Caco-2 (cell line): ENCODE measurements at regions not wholly inside any gene's neighbourhood (a gene's known extent, or its start where the extent isn't known, plus 50 kb on each side); places are given as distances from the start of the nearest gene placed in this dataset.

Experiments
- BruUV-seq: library from RNA; stranded (reverse); fragments of 400-500 nt; replicated peaks from 2 replicates; lab custom pipeline; 2021; lab: Mats Ljungman, UMichigan
- CTCF ChIA-PET: fragments of 300-600 bp; sonication (Branson Sonifier 250); formaldehyde crosslinking; loops from one replicate; lab custom pipeline; 2022; ENCODE audit warnings: antibody characterized with exemption; lab: Charles Lee
- POLR2A ChIA-PET: fragments of 300-600 bp; sonication (Branson Sonifier 250); formaldehyde crosslinking; loops from one replicate; lab custom pipeline; 2022; ENCODE audit warnings: antibody characterized with exemption; lab: Charles Lee
- DNase-seq, 2 experiments: peaks; one replicate each; pipeline versions ENCODE4 v3.0.0 to v3.0.0-alpha.2; 2020 to 2022
- H3K27me3 ChIP-seq: replicated peaks from 2 replicates; pipeline ENCODE4 v1.6.0; 2011; ENCODE audit warnings: low read length; ENCODE audit not compliant: control insufficient read depth, insufficient read depth
- H3K36me3 ChIP-seq: 2 replicates; pipeline ENCODE4 v1.5.1; 2011; ENCODE audit warnings: low read length; ENCODE audit not compliant: control insufficient read depth, insufficient read depth
- H3K4me1 ChIP-seq: fragments of 250-450 bp; sonication (Bioruptor Pico); 2 replicates; pipeline ENCODE4 v1.5.1; 2020; ENCODE audit warnings: mild to moderate bottlenecking
- H3K4me3 ChIP-seq: 2 replicates; pipeline ENCODE4 v1.5.1; 2011; ENCODE audit warnings: low read depth, mild to moderate bottlenecking, control low read depth, low read length
- H3K9me3 ChIP-seq: fragments of 250-450 bp; sonication (Bioruptor Pico); 2 replicates; pipeline ENCODE4 v1.5.1; 2020; ENCODE audit warnings: mild to moderate bottlenecking, moderate library complexity
- H3K27ac Mint-ChIP-seq: one replicate; pipeline ENCODE4 v1.8.0; 2022; ENCODE audit warnings: mixed read lengths; ENCODE audit not compliant: unreplicated experiment
- H3K27me3 Mint-ChIP-seq: one replicate; pipeline ENCODE4 v1.8.0; 2022; ENCODE audit warnings: mixed read lengths; ENCODE audit not compliant: insufficient read depth, unreplicated experiment
- H3K36me3 Mint-ChIP-seq: one replicate; pipeline ENCODE4 v1.8.0; 2022; ENCODE audit warnings: mild to moderate bottlenecking, mixed read lengths; ENCODE audit not compliant: insufficient read depth, unreplicated experiment
- H3K4me1 Mint-ChIP-seq: one replicate; pipeline ENCODE4 v1.8.0; 2022; ENCODE audit warnings: low read depth, mixed read lengths; ENCODE audit not compliant: unreplicated experiment
- H3K4me3 Mint-ChIP-seq: one replicate; pipeline ENCODE4 v1.8.0; 2022; ENCODE audit warnings: mild to moderate bottlenecking, moderate library complexity, mixed read lengths; ENCODE audit not compliant: unreplicated experiment
- H3K9me3 Mint-ChIP-seq: one replicate; pipeline ENCODE4 v1.8.0; 2022; ENCODE audit warnings: mixed read lengths; ENCODE audit not compliant: unreplicated experiment
- intact Hi-C: fragments of 100-400 bp; cut with micrococcal nuclease; formaldehyde crosslinking; loops from one replicate; pipeline ENCODE4 v1.10.0; 2022; ENCODE audit not compliant: unreplicated experiment
- TF ChIP-seq, protein P1 (sequence below), 2 experiments: fragments of 200-600 bp in 1 of 2; IDR thresholded peaks; 1 replicate in 1 of 2; 2 replicates in 1 of 2; pipeline versions ENCODE4 v1.5.1 to v1.8.0; 2011 to 2022; ENCODE audit warnings: antibody characterized with exemption in 1 of 2, control low read depth in 1 of 2, inconsistent platforms in 1 of 2, low read depth in 1 of 2, low read length in 1 of 2, mild to moderate bottlenecking in 1 of 2, moderate library complexity in 1 of 2; ENCODE audit not compliant: insufficient read depth in 1 of 2, severe bottlenecking in 1 of 2, unreplicated experiment in 1 of 2

DNA sequence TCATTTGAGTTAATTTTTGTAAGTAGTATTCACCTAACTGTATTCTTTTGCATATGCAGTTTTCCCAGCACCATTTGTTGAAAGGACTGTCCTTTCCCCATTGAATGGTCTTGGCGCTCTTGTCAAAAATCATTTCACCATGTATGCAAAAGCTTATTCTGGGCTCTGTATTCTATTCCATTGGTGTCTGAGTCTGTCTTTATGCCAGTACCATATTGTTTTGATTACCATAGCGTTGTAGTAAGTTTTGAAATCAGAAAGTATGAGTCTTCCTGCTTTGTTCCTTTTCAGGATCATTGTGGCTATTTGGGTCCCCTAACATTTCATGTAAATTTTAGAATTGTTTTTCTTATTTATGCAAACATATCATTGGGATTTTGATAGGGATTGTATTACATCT lies 508.7 kb upstream of the RGS6 start:
- Histone ChIP-seq H3K27me3 (no peaks in the 10 kb centered on the region), H3K36me3 (no peaks in the 10 kb centered on the region), H3K4me3 (no peak overlapping the region), H3K9me3 (peaks cover 6% of the 10 kb centered on the region), H3K4me1 (no peaks in the 10 kb centered on the region)
- POLR2A ChIA-PET = no interaction called here
- H3K27me3 Mint-ChIP-seq = no peaks in the 10 kb centered on the region
- CTCF ChIA-PET = no interaction called here
- DNase-seq = no peak
- peaks cover 36% of the 10 kb centered on the region for H3K36me3 Mint-ChIP-seq
- intact Hi-C loops = no loop called here
- H3K4me3 Mint-ChIP-seq = no peak overlapping the region
- no peaks in the 10 kb centered on the region for H3K4me1 Mint-ChIP-seq
- peaks cover 36% of the 10 kb centered on the region for H3K9me3 Mint-ChIP-seq
- BruUV-seq = no TSS peak
- TF ChIP-seq, protein P1, sequence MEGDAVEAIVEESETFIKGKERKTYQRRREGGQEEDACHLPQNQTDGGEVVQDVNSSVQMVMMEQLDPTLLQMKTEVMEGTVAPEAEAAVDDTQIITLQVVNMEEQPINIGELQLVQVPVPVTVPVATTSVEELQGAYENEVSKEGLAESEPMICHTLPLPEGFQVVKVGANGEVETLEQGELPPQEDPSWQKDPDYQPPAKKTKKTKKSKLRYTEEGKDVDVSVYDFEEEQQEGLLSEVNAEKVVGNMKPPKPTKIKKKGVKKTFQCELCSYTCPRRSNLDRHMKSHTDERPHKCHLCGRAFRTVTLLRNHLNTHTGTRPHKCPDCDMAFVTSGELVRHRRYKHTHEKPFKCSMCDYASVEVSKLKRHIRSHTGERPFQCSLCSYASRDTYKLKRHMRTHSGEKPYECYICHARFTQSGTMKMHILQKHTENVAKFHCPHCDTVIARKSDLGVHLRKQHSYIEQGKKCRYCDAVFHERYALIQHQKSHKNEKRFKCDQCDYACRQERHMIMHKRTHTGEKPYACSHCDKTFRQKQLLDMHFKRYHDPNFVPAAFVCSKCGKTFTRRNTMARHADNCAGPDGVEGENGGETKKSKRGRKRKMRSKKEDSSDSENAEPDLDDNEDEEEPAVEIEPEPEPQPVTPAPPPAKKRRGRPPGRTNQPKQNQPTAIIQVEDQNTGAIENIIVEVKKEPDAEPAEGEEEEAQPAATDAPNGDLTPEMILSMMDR (IDR thresholded peaks at IDR 0.05; ENCODE audit: insufficient read depth in 1 of 2, low read depth in 1 of 2, low read length in 1 of 2, severe bottlenecking in 1 of 2, unreplicated experiment in 1 of 2) = no peak
- no peak overlapping the region for H3K27ac Mint-ChIP-seq

DNA sequence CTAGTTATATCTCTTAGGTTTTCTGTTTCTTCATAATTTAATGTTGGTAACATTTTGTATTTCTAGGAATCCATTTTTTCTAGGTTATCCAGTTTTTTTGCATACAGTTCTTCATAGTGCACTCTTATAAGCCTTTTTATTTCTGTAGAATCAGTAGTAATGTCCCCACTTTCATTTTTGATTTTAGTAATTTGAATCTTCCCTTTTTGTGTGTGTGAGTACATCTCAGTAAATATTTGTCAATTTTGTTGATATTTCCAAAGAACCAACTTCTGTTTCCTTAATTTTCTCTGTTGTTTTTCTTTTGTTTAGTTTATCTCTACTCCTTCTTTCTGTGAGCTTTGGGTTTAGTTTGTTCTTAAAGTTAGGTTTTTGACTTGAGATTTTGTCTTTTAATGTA lies 507.3 kb upstream of the RGS6 start:
- Histone ChIP-seq H3K4me3 (no peak overlapping the region), H3K36me3 (no peaks in the 10 kb centered on the region), H3K27me3 (no peaks in the 10 kb centered on the region), H3K9me3 (peaks cover 6% of the 10 kb centered on the region), H3K4me1 (no peaks in the 10 kb centered on the region)
- TF ChIP-seq, protein P1 (IDR thresholded peaks at IDR 0.05; ENCODE audit: insufficient read depth in 1 of 2, low read depth in 1 of 2, low read length in 1 of 2, severe bottlenecking in 1 of 2, unreplicated experiment in 1 of 2) = no peak
- Mint-ChIP-seq H3K9me3 (peaks cover 36% of the 10 kb centered on the region), H3K27ac (no peak overlapping the region), H3K27me3 (no peaks in the 10 kb centered on the region), H3K36me3 (peaks cover 36% of the 10 kb centered on the region), H3K4me1 (no peaks in the 10 kb centered on the region), H3K4me3 (no peak overlapping the region)
- intact Hi-C loops = no loop called here
- no TSS peak for BruUV-seq
- CTCF ChIA-PET = no interaction called here
- POLR2A ChIA-PET = no interaction called here
- no peak for DNase-seq

DNA sequence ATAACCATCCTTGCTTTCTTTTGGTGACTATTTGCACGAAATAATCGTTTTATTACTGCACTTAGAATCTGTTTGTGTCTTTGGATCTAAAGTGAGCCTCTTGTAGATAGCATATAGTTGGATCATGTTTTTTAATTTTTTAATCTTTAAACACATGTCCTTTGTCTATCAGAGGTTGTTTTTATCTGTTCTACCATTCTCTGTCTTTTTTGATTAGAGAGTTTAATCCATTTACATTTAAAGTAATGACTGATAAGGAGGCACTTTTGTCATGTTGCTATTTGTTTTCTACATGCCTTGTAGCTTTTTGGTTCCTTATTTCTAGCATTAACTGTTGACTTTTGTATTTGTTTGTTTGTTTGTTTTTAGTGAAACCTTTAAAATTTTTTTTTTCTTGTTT lies 506.2 kb upstream of the RGS6 start:
- Mint-ChIP-seq H3K27me3 (no peaks in the 10 kb centered on the region), H3K27ac (no peak overlapping the region), H3K4me1 (no peaks in the 10 kb centered on the region), H3K4me3 (no peak overlapping the region), H3K36me3 (peaks cover 31% of the 10 kb centered on the region), H3K9me3 (peaks cover 36% of the 10 kb centered on the region)
- no peak for DNase-seq
- Histone ChIP-seq H3K27me3 (no peaks in the 10 kb centered on the region), H3K4me3 (no peak overlapping the region), H3K36me3 (no peaks in the 10 kb centered on the region), H3K4me1 (no peaks in the 10 kb centered on the region), H3K9me3 (peaks cover 6% of the 10 kb centered on the region)
- intact Hi-C loops = no loop called here
- TF ChIP-seq, protein P1 (IDR thresholded peaks at IDR 0.05; ENCODE audit: insufficient read depth in 1 of 2, low read depth in 1 of 2, low read length in 1 of 2, severe bottlenecking in 1 of 2, unreplicated experiment in 1 of 2) = no peak
- ChIA-PET POLR2A (no interaction called here), CTCF (no interaction called here)
- no TSS peak for BruUV-seq
